Aorta (tissue), 5 donors: ENCODE measurements at regions not wholly inside any gene's neighbourhood (a gene's known extent, or its start where the extent isn't known, plus 50 kb on each side); places are given as distances from the start of the nearest gene placed in this dataset.

Source experiments
- ATAC-seq: fragments of 200-7000 bp; cut with Tn5 transposase; one replicate; pipeline ENCODE4 v1.9.1; 2022; ENCODE audit warnings: moderate library complexity; ENCODE audit not compliant: low FRiP score
- DNase-seq, 2 donors: peaks; one replicate each; pipeline ENCODE4 v3.0.0-alpha.2; 2020
- H3K27ac ChIP-seq, 2 donors: one replicate each; pipeline ENCODE4 v1.5.1; 2013; ENCODE audit warnings: low read length in 2 of 2, mild to moderate bottlenecking in 2 of 2, moderate library complexity in 2 of 2, control low read depth in 1 of 2, inconsistent platforms in 1 of 2, low read depth in 1 of 2
- H3K27me3 ChIP-seq, 2 donors: one replicate each; pipeline ENCODE4 v1.6.1; 2013; ENCODE audit warnings: control low read depth in 1 of 2, low read length in 1 of 2, mild to moderate bottlenecking in 1 of 2, moderate library complexity in 1 of 2; ENCODE audit not compliant: insufficient read depth in 2 of 2, control insufficient read depth in 1 of 2
- H3K36me3 ChIP-seq, 2 donors: one replicate each; pipeline ENCODE4 v1.6.1; 2013; ENCODE audit warnings: control low read depth in 1 of 2, low read length in 1 of 2, mild to moderate bottlenecking in 1 of 2; ENCODE audit not compliant: insufficient read depth in 2 of 2, control insufficient read depth in 1 of 2
- H3K4me1 ChIP-seq, 2 donors: one replicate each; pipeline ENCODE4 v1.6.1; 2013; ENCODE audit warnings: low read length in 2 of 2, control low read depth in 1 of 2, mild to moderate bottlenecking in 1 of 2, moderate library complexity in 1 of 2; ENCODE audit not compliant: insufficient read depth in 2 of 2, control insufficient read depth in 1 of 2
- H3K4me3 ChIP-seq, 2 donors: one replicate each; pipeline ENCODE4 v1.5.1; 2013; ENCODE audit warnings: low read length in 2 of 2, control low read depth in 1 of 2, mild to moderate bottlenecking in 1 of 2
- H3K9me3 ChIP-seq: one replicate; pipeline ENCODE4 v1.6.1; 2013; ENCODE audit warnings: mild to moderate bottlenecking, low read length; ENCODE audit not compliant: control insufficient read depth
- WGBS, 2 donors: extraction: QIAGEN DNeasy Blood & Tissue Kit; methylation state at CpG; one replicate each; pipeline ENCODE4 v1.1.7; 2013; 5-methylcytosine and 5-hydroxymethylcytosine counted together
- intact Hi-C, 2 donors: fragments of 100-400 bp; cut with DNase I; formaldehyde crosslinking; loops; one replicate each; pipeline versions ENCODE4 v1.14.2 to v1.15.0; 2022
- donor health status: healthy with polysubstance abuse.
- donor health status: Bipolar disorder and iron deficiency.
- donor health status: DM: no; HTN: no; CAD: no.
- donor health status: DM: no; HTN: no; CAD: no.
- donor health status: DM: yes; HTN: yes; CAD: no.

GRCh38 chr3:55205990-55206389 is 278.1 kb upstream of the LRTM1 start:
- intact Hi-C loops = no loop called here
- no peaks in the 10 kb centered on the region for H3K4me1 ChIP-seq
- no peak overlapping the region for H3K4me3 ChIP-seq
- 30 to 43% methylated on average over 1 of the region's 1 CpG for WGBS, 2 donors
- DNase-seq = no peak
- H3K27me3 ChIP-seq = no peaks in the 10 kb centered on the region
- ATAC-seq = no peak
- no peak overlapping the region for H3K27ac ChIP-seq
- H3K36me3 ChIP-seq = no peaks in the 10 kb centered on the region
- no peaks in the 10 kb centered on the region for H3K9me3 ChIP-seq

DNA sequence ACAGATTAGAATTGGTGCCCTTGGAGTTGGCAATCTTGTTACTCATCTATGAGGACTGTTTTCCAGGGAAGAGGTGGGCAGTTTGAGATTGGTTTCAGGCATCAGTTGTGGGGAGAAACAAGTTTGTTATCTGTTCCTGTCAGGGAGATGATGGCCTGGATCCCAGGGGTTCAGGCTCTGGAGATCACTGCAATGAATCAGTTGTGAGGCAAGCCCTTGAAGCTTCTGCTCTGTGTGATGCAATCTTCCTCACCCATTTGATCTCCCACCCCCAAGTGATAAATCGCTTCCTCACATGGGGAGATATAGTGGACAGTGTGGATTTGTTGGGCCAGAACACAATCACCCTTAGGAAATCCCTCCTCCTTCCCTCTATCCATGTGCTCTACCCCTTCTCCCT is 276.6 kb upstream of the LRTM1 start:
- Histone ChIP-seq H3K36me3 (no peaks in the 10 kb centered on the region), H3K27me3 (peaks cover 0 to 2% of the 10 kb centered on the region in 2 donors), H3K4me1 (no peaks in the 10 kb centered on the region), H3K9me3 (no peaks in the 10 kb centered on the region), H3K4me3 (no peak overlapping the region), H3K27ac (no peak overlapping the region)
- intact Hi-C loops = no loop called here
- 92 to 100% methylated on average over 1 of the region's 1 CpG for WGBS, 2 donors
- ATAC-seq (no peak), DNase-seq (no peak)

- 51 to 61% methylated on average over 4 of the region's 4 CpGs for WGBS, 2 donors
- no peaks in the 10 kb centered on the region for H3K4me1 ChIP-seq
Observed at GRCh38 chr3:55203546-55203945, 275.7 kb upstream of the LRTM1 start.

DNA sequence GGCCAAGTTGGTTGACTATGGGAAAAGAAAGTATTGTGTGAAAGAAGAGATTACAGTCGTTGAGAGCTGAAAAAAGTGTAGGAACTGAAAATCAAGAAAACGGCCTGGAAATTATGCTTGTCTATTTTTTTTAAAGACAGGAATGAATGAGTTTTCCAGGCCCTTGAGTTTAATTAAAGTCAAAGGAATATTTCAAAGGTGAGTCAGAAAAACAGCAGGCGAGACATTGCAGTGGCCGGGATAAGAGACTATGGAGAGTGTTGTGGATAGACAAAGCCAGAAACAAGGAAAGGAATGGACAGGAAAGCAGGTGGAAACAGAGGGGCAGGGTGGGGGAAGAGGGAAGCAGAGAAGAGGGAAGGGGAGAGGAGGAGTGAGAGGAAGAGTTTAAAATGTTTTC is 275.1 kb upstream of the LRTM1 start:
- Histone ChIP-seq H3K36me3 (no peaks in the 10 kb centered on the region), H3K4me1 (no peaks in the 10 kb centered on the region), H3K9me3 (no peaks in the 10 kb centered on the region), H3K4me3 (no peak overlapping the region), H3K27me3 (peaks cover 0 to 2% of the 10 kb centered on the region in 2 donors), H3K27ac (no peak overlapping the region)
- 66 to 75% methylated on average over 4 of the region's 4 CpGs for WGBS, 2 donors
- intact Hi-C loops = no loop called here
- ATAC-seq = no peak
- no peak for DNase-seq

More at GRCh38 chr3:55203546-55203945, 275.7 kb upstream of the LRTM1 start:
- ATAC-seq (no peak), DNase-seq (no peak)
- no peak overlapping the region for H3K4me3 ChIP-seq
- H3K27me3 ChIP-seq = peaks cover 0 to 2% of the 10 kb centered on the region in 2 donors
- no peak overlapping the region for H3K27ac ChIP-seq
- H3K36me3 ChIP-seq = no peaks in the 10 kb centered on the region
- H3K9me3 ChIP-seq = no peaks in the 10 kb centered on the region
- intact Hi-C loops = no loop called here

DNA sequence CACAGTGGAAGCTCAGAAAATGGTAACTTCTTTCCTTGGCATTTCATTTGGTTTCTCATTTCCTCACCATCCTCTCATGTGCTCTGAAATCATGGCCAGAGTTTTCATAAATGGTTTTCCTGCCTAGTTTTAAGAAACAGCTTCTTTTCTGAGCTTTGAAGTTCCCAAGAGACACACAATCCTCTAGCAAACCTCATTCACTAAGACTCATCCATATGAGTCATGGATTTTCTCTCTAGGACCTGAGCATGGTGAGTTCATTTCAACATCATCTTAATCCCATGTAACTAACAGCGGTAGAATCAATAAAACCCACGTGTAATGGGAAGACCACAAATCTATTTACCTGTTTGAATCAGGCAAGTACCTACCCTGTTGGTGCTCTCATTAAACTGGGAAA is 274.5 kb upstream of the LRTM1 start:
- no peak overlapping the region for H3K27ac ChIP-seq
- no peak for ATAC-seq
- no peaks in the 10 kb centered on the region for H3K4me1 ChIP-seq
- H3K9me3 ChIP-seq = no peaks in the 10 kb centered on the region
- H3K27me3 ChIP-seq = peaks cover 0 to 2% of the 10 kb centered on the region in 2 donors
- no peaks in the 10 kb centered on the region for H3K36me3 ChIP-seq
- intact Hi-C loops = no loop called here
- no peak overlapping the region for H3K4me3 ChIP-seq
- no peak for DNase-seq
- WGBS, 2 donors = 86 to 92% methylated on average over 2 of the region's 2 CpGs

DNA sequence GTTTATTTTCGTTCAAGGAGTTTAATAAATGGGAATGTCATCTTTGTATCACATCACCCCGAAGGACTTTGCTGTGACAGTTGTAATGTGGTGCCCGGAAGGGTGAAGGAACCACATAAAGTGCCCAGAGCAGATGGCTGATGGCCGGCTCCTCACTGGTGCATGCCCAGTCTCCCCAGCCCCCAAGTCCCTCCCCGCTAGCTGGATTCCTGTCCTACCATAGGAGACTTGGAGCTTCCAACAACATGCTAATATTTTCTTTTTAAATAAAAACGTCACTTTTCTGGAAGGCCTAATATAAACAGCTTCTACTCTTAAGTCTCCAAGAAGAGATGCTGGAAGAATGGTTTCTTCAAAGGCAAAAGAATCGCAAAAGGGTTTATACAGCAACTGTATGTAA is 273.9 kb upstream of the LRTM1 start:
- H3K27ac ChIP-seq = no peak overlapping the region
- no peak for ATAC-seq
- H3K9me3 ChIP-seq = no peaks in the 10 kb centered on the region
- no peak overlapping the region for H3K4me3 ChIP-seq
- WGBS, 2 donors = 42 to 45% methylated on average over 7 of the region's 7 CpGs
- intact Hi-C loops = no loop called here
- no peaks in the 10 kb centered on the region for H3K4me1 ChIP-seq
- H3K36me3 ChIP-seq = no peaks in the 10 kb centered on the region
- DNase-seq = no peak
- H3K27me3 ChIP-seq = peaks cover 0 to 2% of the 10 kb centered on the region in 2 donors

- intact Hi-C loops = no loop called here
- no peak for DNase-seq
- Histone ChIP-seq H3K36me3 (no peaks in the 10 kb centered on the region), H3K4me3 (no peak overlapping the region), H3K27me3 (peaks cover 0 to 2% of the 10 kb centered on the region in 2 donors), H3K27ac (no peak overlapping the region), H3K4me1 (no peaks in the 10 kb centered on the region), H3K9me3 (no peaks in the 10 kb centered on the region)
- ATAC-seq = no peak
- 77 to 96% methylated on average over 2 of the region's 2 CpGs for WGBS, 2 donors
Observed at GRCh38 chr3:55200906-55201305, 273.0 kb upstream of the LRTM1 start.

- H3K27ac ChIP-seq = no peak overlapping the region
- H3K27me3 ChIP-seq = peaks cover 0 to 2% of the 10 kb centered on the region in 2 donors
- H3K4me1 ChIP-seq = no peaks in the 10 kb centered on the region
- H3K4me3 ChIP-seq = no peak overlapping the region
- intact Hi-C loops = no loop called here
- DNase-seq = no peak
- no peak for ATAC-seq
- 68% methylated on average over 4 of the region's 4 CpGs for WGBS, 2 donors
- H3K36me3 ChIP-seq = no peaks in the 10 kb centered on the region
- no peaks in the 10 kb centered on the region for H3K9me3 ChIP-seq
Observed at GRCh38 chr3:55198554-55198953, 270.7 kb upstream of the LRTM1 start.

- no peak for DNase-seq
- WGBS, 2 donors = 17 to 26% methylated on average over 2 of the region's 2 CpGs
- intact Hi-C loops = no loop called here
- no peaks in the 10 kb centered on the region for H3K4me1 ChIP-seq
- H3K27ac ChIP-seq = no peak overlapping the region
- no peaks in the 10 kb centered on the region for H3K9me3 ChIP-seq
- no peaks in the 10 kb centered on the region for H3K36me3 ChIP-seq
- H3K27me3 ChIP-seq = peaks cover 0 to 2% of the 10 kb centered on the region in 2 donors
- ATAC-seq = no peak
- H3K4me3 ChIP-seq = no peak overlapping the region
Observed at GRCh38 chr3:55197021-55197420, 269.2 kb upstream of the LRTM1 start.
